ENCODE measurements at regions not wholly inside any gene's neighbourhood (a gene's known extent, or its start where the extent isn't known, plus 50 kb on each side); places are given as distances from the start of the nearest gene placed in this dataset.

DNA sequence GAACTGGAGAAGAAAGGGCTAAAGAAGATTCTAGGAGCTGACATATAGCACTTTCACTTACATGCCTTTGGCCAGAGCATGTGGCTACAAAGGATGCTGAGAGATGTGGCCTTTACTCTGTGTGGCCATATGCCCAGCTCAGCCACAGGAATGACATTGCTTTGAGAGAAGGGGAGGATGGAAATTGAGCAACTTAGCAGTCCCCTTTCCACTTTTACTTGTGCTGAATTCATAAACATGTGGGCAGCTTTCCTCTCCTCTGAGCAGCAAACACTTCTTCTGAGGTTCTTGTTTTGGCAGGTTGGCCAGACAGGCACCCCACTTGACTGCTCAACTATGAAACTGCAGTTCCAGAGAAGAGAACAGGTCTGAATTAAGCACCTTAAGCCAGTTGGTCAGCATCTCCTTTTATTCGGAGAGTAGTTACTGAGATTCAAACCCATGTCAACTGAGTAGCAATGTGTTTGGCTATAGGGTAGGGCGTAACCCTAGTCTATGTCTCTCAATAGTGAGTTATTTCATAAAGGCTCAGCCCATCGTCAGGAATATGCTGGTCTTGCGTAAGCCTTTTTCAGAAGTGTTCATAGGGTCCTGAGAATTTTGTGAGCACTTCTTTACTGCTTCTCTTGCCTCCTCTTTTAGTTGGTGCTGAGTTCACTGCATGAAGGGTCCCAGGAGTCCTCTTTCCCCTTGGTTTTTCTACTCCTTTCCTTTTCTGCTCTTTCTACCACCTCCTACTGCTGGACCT is 134.5 kb downstream of the PALM2AKAP2 start:
- no peak for DNase-seq

DNA sequence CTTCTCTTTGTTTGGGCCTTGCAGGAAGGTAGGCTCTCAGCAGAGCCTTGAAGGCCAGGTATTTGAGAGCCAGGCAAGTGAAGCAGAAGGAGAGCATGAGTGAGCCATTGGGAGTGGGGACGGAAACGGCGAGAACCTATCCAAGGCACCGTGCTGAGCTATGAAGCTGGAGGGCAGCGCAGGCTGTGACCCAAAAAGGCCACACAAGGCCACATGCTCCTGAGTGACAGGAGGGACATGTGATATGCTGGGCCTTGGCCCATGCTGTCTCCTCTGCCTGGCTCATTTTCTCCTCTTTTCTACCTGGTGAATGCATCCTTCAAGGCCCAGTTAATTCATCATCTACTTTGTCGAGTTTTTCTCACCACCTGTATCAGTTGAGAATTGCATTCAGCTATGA is 136.3 kb downstream of the PALM2AKAP2 start:
- no peak for DNase-seq

DNA sequence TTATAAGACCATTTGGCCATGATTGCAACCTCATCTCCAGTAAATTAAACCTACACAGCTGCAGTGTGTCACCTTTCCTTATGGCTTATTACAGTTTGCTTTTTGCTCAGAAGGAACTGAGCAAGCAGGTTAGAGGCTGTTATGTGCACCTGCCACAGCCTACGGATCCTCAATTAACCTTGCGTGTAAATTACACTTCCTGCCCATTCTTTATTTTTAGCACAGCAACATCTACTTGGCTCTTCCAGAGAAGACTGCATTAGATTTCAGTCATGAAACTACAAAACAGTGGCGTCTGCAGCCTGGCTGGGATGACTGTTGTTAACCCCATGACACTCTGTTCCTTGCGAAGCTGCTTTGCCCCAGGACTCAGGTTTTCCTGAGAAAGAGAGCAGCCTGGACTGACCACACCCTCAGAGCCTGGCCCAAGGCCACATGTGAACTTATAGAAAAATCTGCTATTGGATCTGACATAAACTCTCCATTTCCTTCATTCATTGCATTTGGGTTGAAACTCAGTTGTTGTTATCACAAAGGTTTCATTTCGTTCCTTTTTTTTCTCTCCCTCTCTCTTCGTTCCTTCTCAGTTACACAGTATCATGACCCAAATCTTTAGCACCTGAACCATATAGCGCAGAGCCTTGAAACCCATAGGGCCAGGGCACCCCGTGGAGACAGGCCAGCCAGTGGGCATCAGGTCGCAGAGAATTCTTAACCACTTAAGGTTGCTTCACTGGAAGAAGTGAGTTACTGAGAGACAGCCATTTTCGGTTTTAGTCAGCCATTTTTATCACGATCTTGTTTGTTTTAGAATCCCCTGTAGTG is 138.6 kb downstream of the PALM2AKAP2 start:
- no peak for DNase-seq

DNA sequence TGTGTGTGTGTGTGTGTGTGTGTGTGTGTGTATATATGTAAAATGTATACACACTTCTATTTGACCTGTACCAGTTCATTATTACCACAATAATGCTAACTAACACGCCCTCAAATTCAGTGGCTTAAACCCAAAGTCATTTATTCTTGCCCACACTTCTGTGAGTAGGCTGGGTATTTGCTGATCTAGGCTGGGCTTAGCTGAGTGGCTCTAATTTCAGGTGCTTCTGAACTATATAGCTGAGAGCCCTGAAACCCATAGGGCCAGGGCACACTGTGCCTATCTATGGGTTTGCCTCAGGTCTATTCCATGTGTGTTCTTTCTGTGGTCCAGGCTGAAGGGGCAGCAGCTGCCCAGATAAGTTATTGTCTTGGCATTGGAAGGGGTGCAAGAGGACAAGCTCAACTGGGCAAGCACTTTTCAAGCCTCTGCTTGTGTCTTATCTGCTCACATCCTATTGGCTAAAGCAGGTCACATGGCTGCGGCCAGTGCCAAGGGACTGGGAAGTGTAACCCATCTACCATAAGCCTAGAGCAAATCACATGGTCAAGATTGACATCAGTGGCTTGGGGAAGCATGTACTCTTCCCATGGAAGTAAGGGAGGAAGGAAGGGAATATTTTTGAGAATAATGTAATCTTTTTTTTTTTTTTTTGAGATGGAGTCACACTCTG is 139.9 kb downstream of the PALM2AKAP2 start:
- DNase-seq: no peak

DNA sequence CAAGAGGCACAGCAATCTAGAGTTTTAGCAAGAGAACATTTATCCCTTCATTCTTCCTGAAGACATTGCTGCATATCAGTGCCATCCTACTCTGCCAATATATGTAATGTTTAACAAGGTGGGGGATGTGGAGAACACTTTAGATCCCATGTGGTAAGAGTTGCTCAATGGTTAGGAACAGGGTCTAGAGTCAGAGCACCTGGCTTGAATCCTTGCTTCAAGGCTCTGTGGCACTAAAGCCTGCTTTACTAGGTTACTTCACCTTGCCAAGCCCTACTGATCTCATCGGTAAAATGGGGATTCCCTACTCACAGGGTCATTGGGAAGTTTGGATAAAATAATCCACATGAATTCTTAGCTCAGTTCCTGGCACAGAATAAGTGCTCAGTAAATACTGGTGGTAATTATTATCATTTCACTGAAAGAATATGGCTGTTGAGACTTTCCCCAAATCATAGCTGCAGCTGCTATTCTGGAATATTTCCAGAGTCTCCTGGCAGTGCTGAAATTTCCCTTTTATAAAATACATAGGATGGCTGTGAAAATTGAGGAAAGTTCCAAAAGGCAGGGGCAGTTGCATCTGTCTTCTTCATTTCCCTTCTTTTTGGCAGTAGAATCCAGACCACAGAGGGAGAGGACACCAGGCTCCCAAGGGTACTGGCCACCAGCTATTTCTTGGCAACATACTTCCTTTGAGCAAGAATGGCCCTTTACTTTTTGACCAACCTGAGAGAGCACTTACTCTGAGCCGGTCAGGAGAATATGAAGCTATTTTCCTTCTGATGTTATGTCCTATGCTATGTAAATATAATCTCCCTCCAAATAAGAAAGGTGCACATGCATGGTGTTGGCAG is 142.8 kb downstream of the PALM2AKAP2 start:
- no peak for DNase-seq

DNA sequence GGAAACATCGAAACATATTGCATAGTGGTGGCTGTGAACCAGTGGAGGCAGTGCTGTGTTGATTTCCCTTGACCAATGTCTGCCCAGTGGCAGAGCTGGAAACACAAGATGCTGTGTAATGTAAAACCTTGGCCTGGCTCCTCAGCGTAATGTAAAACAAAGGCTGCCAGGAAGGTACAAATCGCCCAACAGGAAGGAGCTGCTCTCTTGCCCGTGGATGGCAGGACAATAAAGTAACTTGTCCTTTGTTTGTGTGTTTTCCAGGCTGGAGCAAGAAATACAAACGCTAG is 143.4 kb downstream of the PALM2AKAP2 start:
- no peak for DNase-seq

DNA sequence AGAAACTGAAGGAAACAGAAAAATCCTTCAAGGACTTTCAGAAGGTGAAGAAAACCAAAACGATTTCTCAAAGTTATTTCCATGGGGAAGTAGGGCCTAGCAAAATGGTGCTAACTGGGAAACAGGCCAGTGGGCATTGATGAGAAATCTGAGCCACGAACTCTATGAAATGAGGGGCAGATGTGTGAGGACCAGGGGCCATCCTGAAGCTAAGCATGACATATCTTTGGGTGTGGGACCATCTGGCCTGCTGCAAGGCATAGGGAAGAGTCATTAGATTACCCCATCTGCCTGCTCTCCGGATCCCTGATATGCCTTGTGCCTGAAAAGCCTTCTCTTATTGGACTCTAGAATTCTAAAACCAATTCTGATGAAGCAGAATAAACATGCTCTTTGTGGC is 143.8 kb downstream of the PALM2AKAP2 start:
- no peak for DNase-seq

DNA sequence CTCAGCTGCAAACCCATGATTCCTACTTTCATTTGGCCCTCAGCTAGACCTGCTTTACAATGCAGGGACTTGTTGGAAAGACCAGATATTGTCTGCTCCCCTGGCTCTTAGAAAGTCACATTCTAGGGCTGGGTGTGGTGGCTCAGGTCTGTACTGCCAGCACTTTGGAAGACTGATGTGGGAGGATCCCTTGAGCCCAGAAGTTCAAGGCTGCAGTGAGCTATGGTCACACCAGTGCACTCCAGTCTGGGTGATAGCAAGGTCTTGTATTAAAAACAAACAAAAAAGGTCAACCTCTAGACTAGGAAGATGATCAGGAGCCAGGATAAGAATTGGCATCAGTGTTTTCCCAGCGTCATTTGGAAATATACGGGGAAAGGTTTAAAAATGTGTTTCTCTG is 145.8 kb downstream of the PALM2AKAP2 start:
- DNase-seq: no peak

DNA sequence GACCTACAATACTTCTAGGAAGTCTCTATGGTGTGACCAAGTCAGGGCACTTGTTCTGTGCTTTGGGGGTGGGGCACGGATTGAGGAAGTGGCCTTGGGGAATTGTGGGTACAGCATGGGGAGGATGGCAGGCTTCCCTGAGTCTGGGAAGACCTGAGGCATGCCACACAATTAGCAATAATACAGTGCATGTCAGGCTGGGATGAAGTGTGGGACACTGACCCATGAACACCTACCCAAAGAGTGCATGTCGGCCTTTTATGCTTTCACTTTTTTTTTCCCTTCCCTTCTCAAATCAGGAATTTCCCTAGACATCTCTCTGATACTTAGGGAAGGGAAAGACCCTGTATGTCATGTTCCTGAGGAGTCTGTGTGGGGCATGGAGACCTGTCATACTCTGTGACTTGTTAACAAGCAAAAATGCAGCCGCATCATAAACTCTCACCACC is 146.4 kb downstream of the PALM2AKAP2 start:
- DNase-seq: no peak

DNA sequence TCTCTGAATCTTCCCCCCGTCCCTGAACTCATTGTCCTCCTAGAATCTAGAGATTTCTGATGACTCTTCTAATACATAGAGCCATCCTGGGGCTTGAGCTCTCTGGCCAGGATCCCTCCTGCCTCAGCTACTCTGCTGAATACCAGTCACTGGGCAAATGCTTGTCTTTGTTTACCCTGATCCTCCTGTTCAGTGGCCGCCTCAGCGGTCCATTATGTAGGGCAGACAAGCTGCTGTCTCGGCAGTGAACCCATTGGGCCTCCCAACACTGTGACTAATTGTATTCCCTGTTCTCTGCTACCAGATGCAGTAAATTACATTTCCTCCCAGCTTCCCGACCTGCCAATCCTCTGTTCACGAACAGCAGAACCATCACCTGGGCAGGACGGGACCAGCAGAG is 151.6 kb downstream of the PALM2AKAP2 start:
- no peak for DNase-seq

DNA sequence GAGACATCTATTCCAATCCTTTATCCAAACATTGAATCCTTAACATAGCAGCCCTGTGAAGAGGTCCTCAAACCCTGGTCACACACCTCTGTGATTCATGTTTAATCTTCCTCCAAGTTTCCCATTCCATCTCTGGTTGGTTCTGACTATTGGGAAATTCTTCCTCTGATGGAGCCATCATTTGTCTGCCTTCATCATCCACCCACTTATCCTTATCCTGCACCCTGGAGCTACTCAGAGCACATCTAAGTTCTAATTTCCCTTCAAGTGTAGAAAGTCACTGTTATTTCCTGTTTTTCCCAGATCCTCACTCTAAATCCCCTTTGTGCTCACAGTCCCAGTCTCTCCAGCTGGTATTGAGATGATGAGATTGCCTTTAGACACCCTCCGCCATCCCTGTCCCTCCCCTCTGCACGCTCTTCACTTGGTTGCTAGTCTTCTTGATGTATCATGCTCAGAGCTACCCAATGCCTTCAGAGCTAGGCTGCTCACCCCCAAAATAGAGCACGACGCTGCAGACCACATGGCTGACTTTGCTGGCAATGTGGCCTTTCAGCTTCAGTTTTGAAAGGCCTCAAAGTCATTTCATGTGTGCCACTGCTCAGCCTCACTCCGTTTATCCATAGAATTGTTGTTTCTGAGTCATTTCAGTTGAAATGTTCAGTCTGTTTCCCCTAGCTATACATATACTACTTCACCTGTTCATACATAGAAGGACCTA is 154.3 kb downstream of the PALM2AKAP2 start:
- no peak for DNase-seq

DNA sequence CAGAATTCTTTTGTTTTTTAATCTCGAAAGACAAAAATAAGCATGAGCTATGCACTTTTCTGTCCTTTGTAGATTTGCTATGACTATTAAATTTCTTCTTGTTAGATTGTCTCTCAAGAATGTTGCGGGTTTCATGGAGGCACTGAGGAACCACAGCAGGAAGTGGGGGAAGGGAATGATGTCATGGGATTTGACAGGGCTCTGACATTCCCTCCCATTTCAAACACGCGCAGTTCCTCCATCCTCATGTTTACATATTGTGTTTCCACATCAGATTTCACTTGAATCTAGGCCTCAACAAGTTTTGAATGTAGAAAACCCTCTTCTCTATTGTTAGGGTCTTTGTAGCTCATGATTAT is 154.8 kb downstream of the PALM2AKAP2 start:
- DNase-seq: no peak

DNA sequence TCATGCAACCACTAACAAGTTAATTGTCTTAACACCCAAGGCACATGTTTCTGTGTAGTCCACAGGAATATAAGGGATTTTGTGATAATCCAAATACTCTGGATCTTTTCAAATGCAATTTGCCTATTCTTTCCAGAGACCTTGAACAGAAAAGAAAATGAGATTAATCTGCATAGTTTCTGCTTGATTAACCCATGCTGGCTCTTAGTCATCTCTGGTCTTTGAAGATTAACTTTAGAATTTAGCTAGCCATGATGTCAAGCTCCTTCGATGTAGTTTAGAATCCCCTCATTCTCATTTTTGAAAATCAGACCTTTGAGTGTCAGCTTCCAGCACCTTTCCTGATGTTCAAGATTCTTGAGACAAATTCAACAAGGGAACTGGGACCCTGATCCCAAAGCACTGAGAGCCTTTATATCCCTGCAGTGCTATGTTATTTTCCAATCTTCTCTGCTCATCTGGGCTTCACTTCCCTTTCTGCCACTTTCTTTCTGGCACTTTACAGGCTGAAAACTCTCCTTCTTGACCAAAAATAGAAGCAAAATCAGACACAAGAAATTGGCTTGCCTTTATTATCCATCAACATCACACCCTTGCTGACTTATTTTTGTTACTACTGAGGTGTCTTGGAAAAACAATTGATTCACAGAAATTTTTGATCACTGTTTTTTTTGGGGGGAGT is 155.5 kb downstream of the PALM2AKAP2 start:
- DNase-seq: no peak

DNA sequence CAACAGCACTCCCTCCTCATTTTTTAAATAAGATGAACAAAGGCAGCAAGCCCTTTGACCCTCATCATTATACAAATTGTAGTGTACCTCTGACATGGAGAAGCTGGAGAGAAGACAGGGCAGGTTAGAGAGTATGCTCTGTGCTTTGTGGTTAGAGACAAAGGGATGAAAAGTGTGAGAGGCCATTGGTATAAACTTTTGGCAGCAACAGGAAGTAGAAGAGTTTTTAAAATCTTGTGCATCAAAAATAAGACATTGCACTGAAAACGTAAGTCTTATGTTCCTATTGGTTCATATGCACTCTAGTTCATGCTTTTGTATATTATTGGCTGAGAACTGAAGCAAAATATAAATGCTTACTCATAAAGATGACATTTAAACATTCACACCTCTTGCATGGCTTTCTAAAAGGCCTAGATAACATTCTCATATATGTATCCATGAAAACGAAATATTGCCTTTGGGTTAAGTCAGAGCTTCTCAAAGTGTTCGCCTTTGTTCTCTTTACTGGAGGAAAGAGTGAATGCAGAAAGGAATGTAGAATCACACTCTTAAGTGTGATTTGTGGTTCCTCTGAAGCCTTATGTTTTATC is 158.0 kb downstream of the PALM2AKAP2 start:
- DNase-seq: no peak

DNA sequence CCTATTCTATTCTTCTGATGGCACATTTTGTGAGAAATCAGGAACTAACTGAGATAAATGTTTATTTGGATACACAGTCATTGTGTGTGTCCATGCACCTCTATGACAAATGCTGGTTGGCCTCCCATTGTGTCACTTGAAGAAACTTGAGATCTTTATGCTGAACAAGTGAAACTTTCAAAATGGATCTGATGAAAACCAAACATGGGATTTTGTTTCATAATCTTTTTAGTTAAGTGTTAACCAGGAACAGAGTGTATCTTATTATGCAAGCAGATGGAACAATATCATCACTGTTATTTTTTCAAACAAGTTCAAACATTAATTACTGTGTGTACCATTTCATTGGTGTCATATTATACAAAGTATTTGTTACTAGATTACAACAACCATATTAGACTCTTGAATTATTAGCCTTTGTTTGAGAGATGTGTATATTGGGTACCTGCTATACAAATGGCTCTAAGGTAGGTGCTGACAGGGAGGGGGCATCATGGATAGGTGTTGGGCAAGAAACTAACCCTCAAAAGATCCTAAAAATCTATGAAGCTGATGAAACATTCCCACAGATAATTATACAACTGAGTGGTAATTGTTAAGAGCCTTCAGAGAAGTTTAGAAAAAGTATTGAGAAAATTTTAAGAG is 159.8 kb downstream of the PALM2AKAP2 start:
- no peak for DNase-seq

DNA sequence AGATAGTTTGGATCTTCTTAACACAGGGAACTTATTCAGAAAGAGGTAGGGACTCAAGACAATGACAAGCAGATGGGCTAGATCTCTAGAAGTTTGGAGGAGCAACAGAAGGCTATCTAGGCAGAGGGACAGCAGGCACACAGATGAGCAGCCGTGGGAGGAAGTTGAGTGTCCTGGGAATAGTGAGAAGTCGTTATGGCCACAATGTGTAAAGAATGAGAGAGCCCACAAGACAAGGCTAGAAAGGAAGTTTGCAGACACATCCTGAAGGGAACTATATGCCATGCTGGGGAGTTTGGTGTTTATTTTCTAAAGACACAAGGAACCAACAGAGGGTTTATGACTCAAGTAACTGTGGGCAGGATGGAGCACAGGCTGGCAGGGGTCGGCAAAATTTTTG is 160.6 kb downstream of the PALM2AKAP2 start:
- no peak for DNase-seq

DNA sequence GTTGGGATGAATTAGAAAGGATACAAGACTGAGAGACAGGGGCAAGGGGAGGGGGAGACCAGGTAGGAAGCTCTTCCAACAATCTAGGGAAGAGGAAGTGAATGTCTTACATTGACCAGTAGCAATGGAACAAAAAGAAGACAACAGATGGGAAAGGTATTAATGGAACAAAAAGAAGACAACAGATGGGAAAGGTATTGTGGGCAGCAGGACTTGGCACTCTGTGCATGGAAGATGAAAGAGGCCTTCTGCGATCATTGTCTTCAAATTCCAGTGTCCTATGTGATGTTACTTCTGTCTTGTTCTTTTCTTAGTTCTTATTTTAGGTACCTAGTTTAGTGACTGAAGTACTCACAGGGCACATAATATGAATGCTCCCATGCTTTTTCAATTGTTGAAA is 161.8 kb downstream of the PALM2AKAP2 start:
- DNase-seq: no peak

DNA sequence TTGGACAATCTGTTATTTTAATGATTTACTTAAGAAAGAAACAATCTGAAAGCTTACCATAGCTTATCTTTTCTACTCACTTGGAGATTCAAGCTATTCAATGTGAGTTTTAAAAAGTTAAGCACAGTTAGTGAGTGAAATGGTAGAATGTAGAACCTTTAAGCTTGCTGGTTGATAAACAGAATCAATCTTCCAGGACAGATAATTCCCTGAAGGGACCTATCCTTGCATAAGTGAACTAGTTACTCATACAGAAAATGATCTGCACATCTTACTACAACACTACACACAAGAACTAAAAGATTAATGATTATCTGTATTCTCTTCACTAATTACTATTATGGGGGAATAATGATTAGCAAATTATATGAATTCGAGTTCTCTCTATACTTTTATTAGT is 165.6 kb downstream of the PALM2AKAP2 start:
- DNase-seq: no peak

DNA sequence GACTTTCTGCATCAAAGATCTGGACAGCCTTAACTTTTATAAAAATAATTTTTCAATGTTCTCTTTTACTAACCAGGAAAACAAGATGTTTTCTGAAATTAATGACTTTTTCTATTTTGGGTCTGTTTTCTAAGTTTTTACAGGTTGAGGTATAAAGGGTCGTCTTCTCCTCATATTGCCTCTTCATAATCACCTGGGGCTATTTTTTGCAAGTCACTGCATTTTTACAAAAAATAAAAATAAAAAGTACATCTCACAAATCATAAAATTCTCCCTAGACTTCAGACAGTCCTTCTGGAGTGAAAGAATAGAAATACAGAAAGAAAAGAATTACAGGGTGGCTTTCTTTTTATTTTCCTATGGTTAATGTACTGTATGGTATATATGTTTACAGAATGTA is 168.5 kb downstream of the PALM2AKAP2 start:
- DNase-seq: no peak

DNA sequence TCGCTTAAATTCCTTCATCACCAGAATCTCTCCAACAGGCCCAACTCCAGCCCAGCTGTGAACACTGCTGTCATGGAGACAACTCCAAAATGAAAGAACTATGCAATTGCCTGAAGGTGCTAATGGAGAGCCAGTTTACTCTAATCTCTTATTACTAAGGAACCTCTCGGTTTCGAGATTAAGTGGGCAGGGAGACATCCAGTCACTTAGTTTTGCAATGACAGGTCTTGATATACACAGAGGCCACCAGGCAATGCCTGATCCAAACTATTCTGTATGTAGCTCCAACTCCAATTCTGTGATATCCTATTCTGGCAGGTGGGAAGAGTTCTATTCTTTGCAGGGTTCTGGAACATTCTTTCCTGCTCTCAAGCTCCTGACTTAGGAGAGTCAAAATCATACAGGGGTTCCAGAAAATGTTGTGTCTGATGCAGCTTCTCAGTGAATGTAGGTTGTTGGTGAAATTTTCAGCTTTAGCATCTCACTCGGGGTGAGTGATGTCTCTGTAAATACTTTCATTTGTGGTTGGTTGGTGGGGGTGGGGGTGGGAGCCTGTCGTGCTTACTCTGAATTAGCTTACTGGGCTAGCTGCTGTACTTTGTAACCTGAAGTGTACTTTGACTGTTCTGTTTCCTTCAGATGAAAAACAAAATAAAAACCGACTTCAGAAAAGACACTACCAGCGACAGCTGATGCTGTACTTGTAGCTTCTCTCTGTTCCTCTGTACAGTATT is 170.9 kb downstream of the PALM2AKAP2 start:
- no peak for DNase-seq

All from amniotic stem cell (primary cell).